ENCODE measurements at regions not wholly inside any gene's neighbourhood (a gene's known extent, or its start where the extent isn't known, plus 50 kb on each side); places are given as distances from the start of the nearest gene placed in this dataset.
"Not testable (repeated sequence)": the region's sequence is repeated elsewhere in the genome, so short reads cannot be mapped to it uniquely, and the experiment has no call there.

DNA sequence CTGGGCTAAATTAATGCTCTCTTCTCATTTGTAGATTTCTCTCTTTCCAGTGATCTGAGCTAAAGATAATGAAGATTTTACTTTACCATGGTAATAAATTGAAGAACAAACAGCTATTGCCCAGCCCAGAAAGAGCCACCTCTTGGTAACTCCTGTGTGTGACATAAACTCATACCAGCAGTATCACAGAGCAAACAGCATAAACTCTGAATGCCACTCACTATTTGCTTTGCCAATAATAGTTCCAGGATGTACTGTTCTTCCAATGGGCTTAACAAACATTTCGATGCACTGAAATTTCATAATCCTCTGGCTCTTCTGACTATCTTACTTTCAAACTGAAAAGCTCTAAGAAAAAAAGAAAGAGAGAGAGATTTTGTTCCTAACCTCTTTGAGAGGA lies 69.8 kb upstream of the RASEF start:
- no peak for TF ChIP-seq TAF1 (IDR thresholded peaks at IDR 0.05; ENCODE audit: borderline replicate concordance, low read depth, low read length)
- no peak for TF ChIP-seq POLR2A (IDR thresholded peaks at IDR 0.05; ENCODE audit: low read depth, low read length)
- no peak for TF ChIP-seq POLR2AphosphoS5 (IDR thresholded peaks at IDR 0.05; ENCODE audit: low read depth, low read length)
- DNase-seq (ENCODE audit: insufficient read length) (no peak), FAIRE-seq (no peak)

DNA sequence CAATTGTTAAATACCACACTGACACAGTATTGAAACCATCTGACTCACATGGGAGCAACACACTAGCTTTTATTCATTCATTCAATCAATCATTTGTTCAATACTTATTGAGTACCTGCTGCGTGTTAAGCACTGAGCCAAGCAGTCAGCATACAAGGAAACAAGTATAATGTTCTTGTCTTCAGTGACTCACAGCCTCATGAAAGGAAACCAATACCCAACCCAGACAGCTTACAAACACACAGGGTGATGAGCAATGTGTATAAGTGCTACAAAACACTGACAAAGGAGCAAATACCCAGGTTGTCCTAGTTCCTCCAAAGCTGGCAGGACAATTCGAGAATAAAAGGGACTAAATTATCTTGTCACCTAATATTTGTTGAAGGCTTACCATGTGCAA lies 67.6 kb upstream of the RASEF start:
- TF ChIP-seq POLR2A (IDR thresholded peaks at IDR 0.05; ENCODE audit: low read depth, low read length) (no peak), TAF1 (IDR thresholded peaks at IDR 0.05; ENCODE audit: borderline replicate concordance, low read depth, low read length) (no peak), POLR2AphosphoS5 (IDR thresholded peaks at IDR 0.05; ENCODE audit: low read depth, low read length) (no peak)
- no peak for DNase-seq (ENCODE audit: insufficient read length)
- FAIRE-seq = no peak

DNA sequence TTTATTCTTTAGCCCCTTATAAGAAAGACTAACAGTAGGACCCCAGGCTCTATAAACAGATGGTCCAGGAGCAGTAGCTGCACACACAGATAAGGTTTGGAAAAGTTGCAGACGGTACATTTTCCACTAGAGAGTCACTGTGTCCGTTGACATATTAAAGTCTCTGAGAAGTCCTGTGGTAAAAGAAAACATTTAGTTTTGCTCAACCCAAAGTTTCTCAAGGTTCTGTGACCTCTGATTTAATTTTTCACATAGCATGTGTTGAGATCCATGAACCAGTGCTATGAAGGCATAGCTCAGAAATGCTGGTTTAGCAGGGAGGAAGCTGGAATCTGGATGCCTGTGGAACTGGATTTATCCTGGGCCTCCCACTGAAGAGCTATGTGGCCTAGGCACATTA lies 62.7 kb upstream of the RASEF start:
- FAIRE-seq = no peak
- DNase-seq (ENCODE audit: insufficient read length) = no peak
- TF ChIP-seq POLR2AphosphoS5 (IDR thresholded peaks at IDR 0.05; ENCODE audit: low read depth, low read length) = no peak
- TF ChIP-seq POLR2A (IDR thresholded peaks at IDR 0.05; ENCODE audit: low read depth, low read length) = no peak
- TF ChIP-seq TAF1 (IDR thresholded peaks at IDR 0.05; ENCODE audit: borderline replicate concordance, low read depth, low read length) = no peak

DNA sequence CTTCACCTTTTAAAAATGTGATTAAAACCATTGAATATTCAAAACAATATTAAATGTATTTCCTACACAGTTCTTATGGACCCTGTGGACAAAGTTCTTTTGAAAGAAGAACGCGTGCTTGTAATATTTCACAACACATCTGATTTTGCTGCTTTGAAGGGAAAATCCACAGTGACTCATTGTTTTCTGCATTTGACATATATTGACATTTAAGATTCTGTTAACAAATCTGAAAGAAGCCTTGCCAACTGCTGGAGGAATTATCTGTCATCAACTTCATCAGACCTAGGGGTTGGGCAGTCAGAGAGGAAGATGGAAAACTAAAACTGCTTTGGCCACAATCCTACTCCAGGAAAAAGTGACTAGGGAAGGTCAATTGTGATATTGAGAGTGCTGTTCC lies 56.9 kb upstream of the RASEF start:
- no peak for FAIRE-seq
- TF ChIP-seq POLR2AphosphoS5 (IDR thresholded peaks at IDR 0.05; ENCODE audit: low read depth, low read length) (no peak), POLR2A (IDR thresholded peaks at IDR 0.05; ENCODE audit: low read depth, low read length) (no peak), TAF1 (IDR thresholded peaks at IDR 0.05; ENCODE audit: borderline replicate concordance, low read depth, low read length) (no peak)
- DNase-seq (ENCODE audit: insufficient read length) = no peak

DNA sequence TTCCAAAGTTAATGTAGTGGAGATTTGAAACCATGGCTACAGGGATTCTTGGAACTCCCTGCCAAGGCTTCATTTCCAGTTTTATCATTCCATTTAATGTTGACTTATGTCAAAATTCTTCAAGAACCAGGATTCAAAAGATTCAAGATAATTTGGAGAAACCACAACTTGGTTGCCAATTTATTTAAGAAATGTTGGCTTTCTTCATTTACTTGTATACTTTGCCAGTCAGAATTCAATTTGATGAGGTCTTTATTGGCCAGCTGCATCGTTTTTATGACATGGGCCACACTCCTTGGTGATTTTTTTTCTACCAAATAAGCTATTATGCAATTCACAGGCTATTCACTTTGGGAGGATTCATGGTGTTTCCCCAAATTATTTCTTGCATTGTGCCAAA lies 53.1 kb upstream of the RASEF start:
- TF ChIP-seq POLR2A (IDR thresholded peaks at IDR 0.05; ENCODE audit: low read depth, low read length) (no peak), TAF1 (IDR thresholded peaks at IDR 0.05; ENCODE audit: borderline replicate concordance, low read depth, low read length) (no peak), POLR2AphosphoS5 (IDR thresholded peaks at IDR 0.05; ENCODE audit: low read depth, low read length) (no peak)
- DNase-seq (ENCODE audit: insufficient read length) (no peak), FAIRE-seq (no peak)

DNA sequence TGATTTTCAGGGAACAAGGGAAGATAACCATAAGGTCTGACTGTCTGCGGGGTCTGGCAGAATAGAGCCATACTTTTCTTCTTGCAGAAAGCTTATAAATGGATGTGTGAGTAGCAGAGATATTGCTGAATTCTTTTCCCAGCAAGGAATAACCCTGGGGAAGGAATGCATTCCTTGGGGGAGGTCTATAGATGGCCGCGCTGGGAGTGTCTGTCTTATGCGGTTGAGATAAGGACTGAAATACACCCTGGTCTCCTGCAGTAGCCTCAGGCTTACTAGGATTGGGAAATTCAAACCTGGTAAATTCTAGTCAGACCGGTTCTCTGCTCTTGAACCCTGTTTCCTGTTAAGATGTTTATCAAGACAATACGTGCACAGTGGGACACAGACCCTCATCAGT lies 50.5 kb upstream of the RASEF start:
- not testable (repeated sequence) for DNase-seq (ENCODE audit: insufficient read length); FAIRE-seq
